ENCODE measurements at regions not wholly inside any gene's neighbourhood (a gene's known extent, or its start where the extent isn't known, plus 50 kb on each side); places are given as distances from the start of the nearest gene placed in this dataset.

GRCh38 chr15:87201986-87202385 lies 1054.6 kb downstream of the NTRK3 start:
- no peak for DNase-seq (ENCODE audit: low read depth, low spot score)
- H3K4me3 ChIP-seq (ENCODE audit: low read depth, low read length), result no peak overlapping the region
- TF ChIP-seq CTCF (IDR thresholded peaks at IDR 0.05; ENCODE audit: low read depth, low read length), result no peak
- in situ Hi-C loops (cut with HindIII; ENCODE audit: low sequenced_read_pairs), result no loop called here

GRCh38 chr15:87200149-87200548 lies 1056.4 kb downstream of the NTRK3 start:
- in situ Hi-C loops (cut with HindIII; ENCODE audit: low sequenced_read_pairs), result no loop called here
- H3K4me3 ChIP-seq (ENCODE audit: low read depth, low read length), result no peak overlapping the region
- DNase-seq (ENCODE audit: low read depth, low spot score), result no peak
- TF ChIP-seq CTCF (IDR thresholded peaks at IDR 0.05; ENCODE audit: low read depth, low read length), result no peak

- no peak for TF ChIP-seq CTCF (IDR thresholded peaks at IDR 0.05; ENCODE audit: low read depth, low read length)
- H3K4me3 ChIP-seq (ENCODE audit: low read depth, low read length), result no peak overlapping the region
- DNase-seq (ENCODE audit: low read depth, low spot score), result no peak
- in situ Hi-C loops (cut with HindIII; ENCODE audit: low sequenced_read_pairs), result no loop called here
Measured at GRCh38 chr15:87197981-87198380, 1058.6 kb downstream of the NTRK3 start.

DNA sequence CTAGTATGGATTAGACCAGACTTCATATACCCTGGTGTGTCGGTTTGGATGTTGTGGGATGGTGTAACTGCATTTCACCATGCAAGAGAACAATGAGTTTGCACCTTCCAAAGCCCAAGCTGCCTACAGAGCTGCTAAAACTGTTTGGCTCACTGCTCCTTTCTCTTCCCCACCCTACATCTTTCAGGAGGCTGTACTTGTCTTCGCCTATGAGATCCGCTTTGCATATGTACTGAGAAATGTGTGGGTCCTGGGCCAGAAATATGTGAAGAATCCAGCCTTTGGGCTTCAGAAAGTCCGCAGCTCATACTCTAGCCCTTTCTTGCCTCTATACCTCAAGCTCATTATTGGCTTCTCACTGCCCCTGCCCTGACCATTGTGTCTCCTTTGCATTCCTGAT lies 1060.0 kb downstream of the NTRK3 start:
- in situ Hi-C loops (cut with HindIII; ENCODE audit: low sequenced_read_pairs), result no loop called here
- no peak for DNase-seq (ENCODE audit: low read depth, low spot score)
- TF ChIP-seq CTCF (IDR thresholded peaks at IDR 0.05; ENCODE audit: low read depth, low read length), result no peak

GRCh38 chr15:87193481-87193880 lies 1063.1 kb downstream of the NTRK3 start:
- no peak overlapping the region for H3K4me3 ChIP-seq (ENCODE audit: low read depth, low read length)
- no peak for TF ChIP-seq CTCF (IDR thresholded peaks at IDR 0.05; ENCODE audit: low read depth, low read length)
- DNase-seq (ENCODE audit: low read depth, low spot score), result no peak
- in situ Hi-C loops (cut with HindIII; ENCODE audit: low sequenced_read_pairs), result no loop called here

More for the DNA sequence above, 1060.0 kb downstream of the NTRK3 start:
- no peak overlapping the region for H3K4me3 ChIP-seq (ENCODE audit: low read depth, low read length)

DNA sequence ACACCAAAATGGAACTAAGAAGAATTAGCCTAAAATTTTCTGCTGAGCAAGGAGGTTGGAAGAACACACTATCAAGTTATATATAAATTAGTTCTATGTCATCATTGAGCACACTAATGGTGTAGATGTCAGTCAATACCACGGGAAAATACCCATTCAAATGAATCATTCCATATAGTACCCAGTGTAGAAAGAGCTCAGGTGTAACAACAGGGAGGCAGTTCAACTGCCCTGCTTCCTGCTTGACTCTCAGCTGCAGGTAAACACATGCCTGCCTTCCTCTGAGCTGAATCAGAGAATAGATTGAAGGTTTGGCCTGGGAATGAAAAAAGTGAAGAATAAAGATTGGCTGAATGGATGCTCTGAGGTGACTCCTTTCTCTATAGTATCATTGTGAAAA lies 1088.0 kb downstream of the AGBL1 start:
- H3K4me3 ChIP-seq (ENCODE audit: low read depth, low read length), result no peak overlapping the region
- TF ChIP-seq CTCF (IDR thresholded peaks at IDR 0.05; ENCODE audit: low read depth, low read length), result no peak
- no peak for DNase-seq (ENCODE audit: low read depth, low spot score)
- in situ Hi-C loops (cut with HindIII; ENCODE audit: low sequenced_read_pairs), result no loop called here

- no peak for TF ChIP-seq CTCF (IDR thresholded peaks at IDR 0.05; ENCODE audit: low read depth, low read length)
- DNase-seq (ENCODE audit: low read depth, low spot score), result peak; percentile 18
- no peak overlapping the region for H3K4me3 ChIP-seq (ENCODE audit: low read depth, low read length)
- in situ Hi-C loops (cut with HindIII; ENCODE audit: low sequenced_read_pairs), result no loop called here
Measured at GRCh38 chr15:87167055-87167454, 1087.4 kb downstream of the AGBL1 start.

Data from astrocyte of the spinal cord (primary cell).